ENCODE measurements at regions not wholly inside any gene's neighbourhood (a gene's known extent, or its start where the extent isn't known, plus 50 kb on each side); places are given as distances from the start of the nearest gene placed in this dataset.

- DNase-seq, result no peak
These were observed 189.0 kb upstream of the CELF2 start for GRCh38 chr10:10828623-10829022.

GRCh38 chr10:10829576-10829975, 188.1 kb upstream of the CELF2 start:
- no peak for DNase-seq

- no peak for DNase-seq
These were observed 187.2 kb upstream of the CELF2 start for GRCh38 chr10:10830293-10830986.

- no peak for DNase-seq
These were observed 186.6 kb upstream of the CELF2 start for GRCh38 chr10:10831085-10831484.

GRCh38 chr10:10833955-10834354, 183.7 kb upstream of the CELF2 start:
- DNase-seq, result no peak

GRCh38 chr10:10844251-10844650, 173.4 kb upstream of the CELF2 start:
- DNase-seq, result no peak

GRCh38 chr10:10845185-10845584, 172.5 kb upstream of the CELF2 start:
- DNase-seq, result no peak

- no peak for DNase-seq
These were observed 171.7 kb upstream of the CELF2 start for GRCh38 chr10:10845826-10846503.

- no peak for DNase-seq
These were observed 171.2 kb upstream of the CELF2 start for GRCh38 chr10:10846504-10846900.

GRCh38 chr10:10847387-10847786, 170.3 kb upstream of the CELF2 start:
- DNase-seq, result no peak

- DNase-seq, result no peak
These were observed 169.1 kb upstream of the CELF2 start for GRCh38 chr10:10848488-10849111.

GRCh38 chr10:10849306-10849705, 168.4 kb upstream of the CELF2 start:
- no peak for DNase-seq

GRCh38 chr10:10850214-10850613, 167.5 kb upstream of the CELF2 start:
- DNase-seq, result no peak

GRCh38 chr10:10852464-10852863, 165.2 kb upstream of the CELF2 start:
- DNase-seq, result no peak

- no peak for DNase-seq
These were observed 163.7 kb upstream of the CELF2 start for GRCh38 chr10:10853954-10854353.

GRCh38 chr10:10854725-10855124, 162.9 kb upstream of the CELF2 start:
- no peak for DNase-seq

GRCh38 chr10:10855151-10855581, 162.5 kb upstream of the CELF2 start:
- no peak for DNase-seq

GRCh38 chr10:10860455-10860976, 157.2 kb upstream of the CELF2 start:
- no peak for DNase-seq

- no peak for DNase-seq
These were observed 152.4 kb upstream of the CELF2 start for GRCh38 chr10:10865303-10865702.

GRCh38 chr10:10865913-10866312, 151.8 kb upstream of the CELF2 start:
- DNase-seq, result no peak

GRCh38 chr10:10869592-10869991, 148.1 kb upstream of the CELF2 start:
- no peak for DNase-seq

GRCh38 chr10:10870523-10871241, 147.0 kb upstream of the CELF2 start:
- no peak for DNase-seq

- DNase-seq, result no peak
These were observed 146.3 kb upstream of the CELF2 start for GRCh38 chr10:10871352-10871751.

Data from KG1 (cell line).